DOHH2 (cell line): ENCODE measurements at regions not wholly inside any gene's neighbourhood (a gene's known extent, or its start where the extent isn't known, plus 50 kb on each side); places are given as distances from the start of the nearest gene placed in this dataset.

ENCODE experiments used
- H3F3A ChIP-seq: fragments of 200-600 bp; sonication (generic), shearing (Covaris generic); 2 replicates; pipeline ENCODE4 v1.6.0; 2016; ENCODE audit warnings: antibody characterized with exemption, mild to moderate bottlenecking; ENCODE audit not compliant: control insufficient read depth, insufficient read depth
- H3K27ac ChIP-seq: fragments of 200-600 bp; sonication (generic); 2 replicates; pipeline ENCODE4 v1.5.1; 2014; ENCODE audit warnings: low read depth, mild to moderate bottlenecking, low read length, moderate library complexity
- H3K27me3 ChIP-seq: fragments of 200-600 bp; sonication (generic); 2 replicates; pipeline ENCODE4 v1.6.1; 2014; ENCODE audit warnings: mild to moderate bottlenecking, low read length, mixed read lengths; ENCODE audit not compliant: control insufficient read depth
- H3K36me3 ChIP-seq: fragments of 200-600 bp; sonication (generic); 2 replicates; pipeline ENCODE4 v1.6.1; 2014; ENCODE audit warnings: mild to moderate bottlenecking, low read length, moderate library complexity, mixed read lengths; ENCODE audit not compliant: control insufficient read depth
- H3K4me1 ChIP-seq: fragments of 200-600 bp; sonication (generic); 2 replicates; pipeline ENCODE4 v1.6.1; 2014; ENCODE audit warnings: mild to moderate bottlenecking, low read length, mixed read lengths; ENCODE audit not compliant: control insufficient read depth
- H3K4me2 ChIP-seq: fragments of 200-600 bp; sonication (generic); 2 replicates; pipeline ENCODE4 v1.6.0; 2014; ENCODE audit warnings: mild to moderate bottlenecking, low read length, moderate library complexity
- H3K4me3 ChIP-seq: fragments of 200-600 bp; sonication (generic); 2 replicates; pipeline ENCODE4 v1.5.1; 2014; ENCODE audit warnings: mild to moderate bottlenecking, low read length, mixed read lengths
- H3K79me2 ChIP-seq: fragments of 200-600 bp; sonication (generic); 2 replicates; pipeline ENCODE4 v1.6.1; 2014; ENCODE audit warnings: mild to moderate bottlenecking, low read length, mixed read lengths; ENCODE audit not compliant: control insufficient read depth
- H3K9me2 ChIP-seq: fragments of 200-600 bp; sonication (generic); replicated peaks from 2 replicates; pipeline ENCODE4 v1.6.1; 2014; ENCODE audit warnings: mild to moderate bottlenecking, low read length, mixed read lengths; ENCODE audit not compliant: control insufficient read depth
- H3K9me3 ChIP-seq: fragments of 200-600 bp; sonication (generic); 2 replicates; pipeline ENCODE4 v1.6.1; 2014; ENCODE audit warnings: antibody characterized with exemption, low read length, mixed read lengths; ENCODE audit not compliant: control insufficient read depth, insufficient read depth
- H4K20me1 ChIP-seq: fragments of 200-600 bp; sonication (generic); 2 replicates; pipeline ENCODE4 v1.6.0; 2014; ENCODE audit warnings: low read depth, mild to moderate bottlenecking, antibody characterized with exemption, low read length, moderate library complexity; ENCODE audit not compliant: control insufficient read depth, insufficient read depth
- EZH2phosphoT487 ChIP-seq: fragments of 200-600 bp; sonication (generic); IDR thresholded peaks from 2 replicates; pipeline ENCODE4 v1.6.1; 2017; ENCODE audit warnings: borderline replicate concordance, mild to moderate bottlenecking, antibody characterized with exemption, low read length, moderate library complexity, mixed read lengths
- TF ChIP-seq, protein P1 (sequence below): fragments of 200-600 bp; sonication (generic); IDR thresholded peaks from one replicate; pipeline ENCODE4 v1.5.1; 2014; ENCODE audit warnings: antibody characterized with exemption, mild to moderate bottlenecking, low read depth, low read length; ENCODE audit not compliant: poor library complexity, severe bottlenecking

DNA sequence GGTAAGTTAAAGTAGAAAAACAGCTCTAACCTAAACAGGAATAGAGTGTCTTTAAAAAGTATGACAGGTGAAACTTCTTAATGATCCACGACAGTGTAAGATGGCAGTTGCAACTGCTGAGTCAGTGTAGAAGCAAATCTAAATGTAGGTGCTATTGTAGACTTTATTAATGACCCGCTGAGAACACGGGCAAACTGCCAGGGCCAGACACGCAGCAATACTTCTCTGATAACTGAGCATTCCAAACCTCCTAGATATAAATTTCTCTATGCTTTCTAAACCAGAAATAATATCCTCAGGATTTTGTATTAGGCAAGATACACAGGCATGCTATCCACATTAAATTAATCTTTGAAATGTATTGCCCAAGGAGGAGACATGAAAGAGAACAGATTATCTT lies 1076.4 kb downstream of the HACE1 start:
- Histone ChIP-seq H3K27me3 (no peaks in the 10 kb centered on the region), H3K9me3 (no peaks in the 10 kb centered on the region), H3K9me2 (no peaks in the 10 kb centered on the region), H3K4me1 (no peaks in the 10 kb centered on the region), H3K27ac (no peak overlapping the region), H3K4me2 (no peak overlapping the region), H3K79me2 (no peaks in the 10 kb centered on the region), H4K20me1 (no peaks in the 10 kb centered on the region), H3K4me3 (no peak overlapping the region), H3F3A (no peaks in the 10 kb centered on the region), H3K36me3 (no peaks in the 10 kb centered on the region)
- TF ChIP-seq, protein P1, sequence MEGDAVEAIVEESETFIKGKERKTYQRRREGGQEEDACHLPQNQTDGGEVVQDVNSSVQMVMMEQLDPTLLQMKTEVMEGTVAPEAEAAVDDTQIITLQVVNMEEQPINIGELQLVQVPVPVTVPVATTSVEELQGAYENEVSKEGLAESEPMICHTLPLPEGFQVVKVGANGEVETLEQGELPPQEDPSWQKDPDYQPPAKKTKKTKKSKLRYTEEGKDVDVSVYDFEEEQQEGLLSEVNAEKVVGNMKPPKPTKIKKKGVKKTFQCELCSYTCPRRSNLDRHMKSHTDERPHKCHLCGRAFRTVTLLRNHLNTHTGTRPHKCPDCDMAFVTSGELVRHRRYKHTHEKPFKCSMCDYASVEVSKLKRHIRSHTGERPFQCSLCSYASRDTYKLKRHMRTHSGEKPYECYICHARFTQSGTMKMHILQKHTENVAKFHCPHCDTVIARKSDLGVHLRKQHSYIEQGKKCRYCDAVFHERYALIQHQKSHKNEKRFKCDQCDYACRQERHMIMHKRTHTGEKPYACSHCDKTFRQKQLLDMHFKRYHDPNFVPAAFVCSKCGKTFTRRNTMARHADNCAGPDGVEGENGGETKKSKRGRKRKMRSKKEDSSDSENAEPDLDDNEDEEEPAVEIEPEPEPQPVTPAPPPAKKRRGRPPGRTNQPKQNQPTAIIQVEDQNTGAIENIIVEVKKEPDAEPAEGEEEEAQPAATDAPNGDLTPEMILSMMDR, result no peak
- TF ChIP-seq EZH2phosphoT487, result no peak

DNA sequence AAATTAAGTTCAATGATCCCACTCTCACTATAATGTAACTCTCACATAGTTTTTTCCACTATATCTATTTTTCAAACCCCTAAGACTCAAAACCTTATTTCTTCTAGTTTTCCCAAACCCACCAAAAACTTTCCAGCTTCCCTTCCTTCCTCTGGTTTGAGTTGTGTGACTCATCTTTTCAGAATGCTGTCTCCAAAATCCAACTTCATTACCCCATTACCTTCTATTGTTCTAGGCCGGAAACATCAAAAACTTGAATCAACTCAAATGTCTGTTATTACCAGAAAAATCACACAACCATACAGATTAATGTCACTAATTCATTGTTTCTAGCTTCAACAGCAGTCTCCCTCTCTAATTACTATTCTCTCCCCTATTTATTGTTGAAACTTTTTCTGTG lies 1090.3 kb downstream of the HACE1 start:
- Histone ChIP-seq H3K79me2 (no peaks in the 10 kb centered on the region), H3K27me3 (no peaks in the 10 kb centered on the region), H3K27ac (no peak overlapping the region), H3K9me2 (no peaks in the 10 kb centered on the region), H3K4me2 (no peak overlapping the region), H3K36me3 (no peaks in the 10 kb centered on the region), H3K4me3 (no peak overlapping the region), H3K9me3 (no peaks in the 10 kb centered on the region), H4K20me1 (no peaks in the 10 kb centered on the region), H3F3A (no peaks in the 10 kb centered on the region), H3K4me1 (no peaks in the 10 kb centered on the region)
- TF ChIP-seq EZH2phosphoT487, result no peak
- TF ChIP-seq, protein P1, result no peak

DNA sequence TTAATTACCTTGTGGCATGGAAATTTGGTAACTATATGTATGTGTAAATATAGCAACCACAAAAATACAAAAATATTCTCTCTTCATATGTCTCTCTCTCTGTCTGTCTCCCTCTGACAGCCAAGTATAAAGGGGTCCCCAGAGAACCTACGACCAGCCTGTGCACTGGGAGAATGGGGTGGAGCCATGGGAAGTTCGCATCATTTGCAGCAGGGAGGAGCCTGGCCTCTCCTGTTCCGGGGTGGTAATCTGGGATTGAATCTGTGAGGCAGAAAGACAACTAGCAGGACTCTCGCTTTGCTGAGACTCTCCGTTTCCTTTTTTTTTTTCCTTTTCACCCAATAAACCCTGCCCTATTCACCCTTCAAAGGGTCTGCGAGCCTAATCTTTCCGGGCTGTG lies 1109.1 kb downstream of the HACE1 start:
- H3K4me2 ChIP-seq, result no peak overlapping the region
- no peak overlapping the region for H3K27ac ChIP-seq
- TF ChIP-seq EZH2phosphoT487, result no peak
- TF ChIP-seq, protein P1, result no peak
- H4K20me1 ChIP-seq, result no peaks in the 10 kb centered on the region
- no peaks in the 10 kb centered on the region for H3K79me2 ChIP-seq
- H3K9me2 ChIP-seq, result no peaks in the 10 kb centered on the region
- no peaks in the 10 kb centered on the region for H3K36me3 ChIP-seq
- no peaks in the 10 kb centered on the region for H3K4me1 ChIP-seq
- no peaks in the 10 kb centered on the region for H3K9me3 ChIP-seq
- H3K27me3 ChIP-seq, result no peaks in the 10 kb centered on the region
- no peaks in the 10 kb centered on the region for H3F3A ChIP-seq
- H3K4me3 ChIP-seq, result no peak overlapping the region

DNA sequence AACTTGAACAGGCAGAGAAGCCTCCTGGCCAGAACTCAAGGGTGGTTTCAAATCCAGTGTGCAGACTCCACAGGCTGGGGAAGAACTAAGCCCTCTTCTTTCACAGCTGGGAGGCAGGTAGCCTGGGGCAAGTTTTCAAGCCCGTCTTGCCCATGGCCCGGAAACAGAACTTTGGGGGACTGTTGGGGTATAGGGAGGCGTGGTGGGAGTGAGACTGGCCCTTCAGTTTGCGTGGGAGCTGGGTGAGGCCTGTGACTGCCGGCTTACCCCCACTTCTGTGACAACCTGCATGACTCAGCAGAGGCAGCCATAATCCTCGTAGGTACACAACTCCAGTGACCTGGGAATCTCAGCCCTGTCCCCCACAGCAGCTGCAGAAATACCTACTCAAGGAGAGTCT lies 1125.7 kb downstream of the HACE1 start:
- TF ChIP-seq EZH2phosphoT487, result no peak
- TF ChIP-seq, protein P1, result no peak
- Histone ChIP-seq H3K4me2 (no peak overlapping the region), H3K4me1 (no peaks in the 10 kb centered on the region), H3K4me3 (no peak overlapping the region), H4K20me1 (no peaks in the 10 kb centered on the region), H3K27ac (no peak overlapping the region), H3K27me3 (no peaks in the 10 kb centered on the region), H3F3A (no peaks in the 10 kb centered on the region), H3K36me3 (no peaks in the 10 kb centered on the region), H3K9me3 (no peaks in the 10 kb centered on the region), H3K79me2 (no peaks in the 10 kb centered on the region), H3K9me2 (no peaks in the 10 kb centered on the region)
